ENCODE measurements at regions not wholly inside any gene's neighbourhood (a gene's known extent, or its start where the extent isn't known, plus 50 kb on each side); places are given as distances from the start of the nearest gene placed in this dataset.
"Not testable (repeated sequence)": the region's sequence is repeated elsewhere in the genome, so short reads cannot be mapped to it uniquely, and the experiment has no call there.

DNA sequence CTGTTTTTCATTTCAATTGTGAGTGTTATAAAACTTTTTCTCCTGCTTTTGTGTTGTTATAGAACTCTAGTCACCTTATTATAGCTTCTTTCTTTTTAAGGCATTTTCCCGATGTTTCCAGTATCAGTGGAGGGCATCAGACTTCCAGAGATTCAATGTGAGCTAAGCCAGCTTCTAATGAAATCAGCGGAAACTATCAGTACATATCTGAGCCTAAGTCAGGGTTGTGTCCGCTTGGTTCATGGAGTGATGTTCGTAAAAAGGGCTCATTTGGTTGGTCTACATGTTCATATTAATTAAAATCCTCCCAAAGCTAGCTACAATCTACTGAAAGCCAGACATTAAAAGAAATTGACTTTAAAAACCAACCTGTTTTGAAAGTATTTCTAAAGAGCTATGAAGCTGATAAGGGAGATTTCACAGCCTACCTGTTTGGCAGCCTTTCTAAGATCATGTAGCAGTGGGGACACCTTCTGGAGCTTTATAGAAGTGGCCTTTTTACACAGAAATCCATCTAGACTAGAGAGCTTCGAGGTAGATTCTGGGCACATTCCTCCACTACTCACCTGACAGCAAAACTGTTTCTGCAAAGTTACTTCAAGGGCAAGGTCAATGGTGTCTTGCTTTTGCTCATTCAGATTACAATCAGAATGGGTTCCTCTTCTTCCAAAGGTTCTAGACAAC is 227.1 kb upstream of the NBPF12 start:
- not testable (repeated sequence) for H3K27ac Mint-ChIP-seq; H3K4me1 ChIP-seq (ENCODE audit: control insufficient read depth, insufficient read depth, low read length); H3K27me3 ChIP-seq (ENCODE audit: control insufficient read depth, insufficient read depth, low read length, poor library complexity, severe bottlenecking); H3K9ac ChIP-seq (ENCODE audit: extremely low read depth, low read length, poor library complexity, severe bottlenecking); H3K27me3 Mint-ChIP-seq (ENCODE audit: insufficient read depth); H3K9me3 ChIP-seq (ENCODE audit: control insufficient read depth, low read length); H3K4me3 Mint-ChIP-seq; H3K9me3 Mint-ChIP-seq; H3K36me3 Mint-ChIP-seq (ENCODE audit: low read depth); H3K36me3 ChIP-seq (ENCODE audit: control insufficient read depth, insufficient read depth, low read length); H3K4me3 ChIP-seq (ENCODE audit: low read length); H3K4me1 Mint-ChIP-seq; H3K27ac ChIP-seq (ENCODE audit: low read depth, low read length)
- TF ChIP-seq, protein P1, sequence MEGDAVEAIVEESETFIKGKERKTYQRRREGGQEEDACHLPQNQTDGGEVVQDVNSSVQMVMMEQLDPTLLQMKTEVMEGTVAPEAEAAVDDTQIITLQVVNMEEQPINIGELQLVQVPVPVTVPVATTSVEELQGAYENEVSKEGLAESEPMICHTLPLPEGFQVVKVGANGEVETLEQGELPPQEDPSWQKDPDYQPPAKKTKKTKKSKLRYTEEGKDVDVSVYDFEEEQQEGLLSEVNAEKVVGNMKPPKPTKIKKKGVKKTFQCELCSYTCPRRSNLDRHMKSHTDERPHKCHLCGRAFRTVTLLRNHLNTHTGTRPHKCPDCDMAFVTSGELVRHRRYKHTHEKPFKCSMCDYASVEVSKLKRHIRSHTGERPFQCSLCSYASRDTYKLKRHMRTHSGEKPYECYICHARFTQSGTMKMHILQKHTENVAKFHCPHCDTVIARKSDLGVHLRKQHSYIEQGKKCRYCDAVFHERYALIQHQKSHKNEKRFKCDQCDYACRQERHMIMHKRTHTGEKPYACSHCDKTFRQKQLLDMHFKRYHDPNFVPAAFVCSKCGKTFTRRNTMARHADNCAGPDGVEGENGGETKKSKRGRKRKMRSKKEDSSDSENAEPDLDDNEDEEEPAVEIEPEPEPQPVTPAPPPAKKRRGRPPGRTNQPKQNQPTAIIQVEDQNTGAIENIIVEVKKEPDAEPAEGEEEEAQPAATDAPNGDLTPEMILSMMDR (conservative IDR thresholded peaks at IDR 0.05), result peak; percentile 67
- WGBS, 2 experiments (ENCODE audit: insufficient coverage in 1 of 2, insufficient read length in 1 of 2), result 80% methylated on average over 3 of the region's 5 CpGs; no CpG with 5 or more reads in 1 of the 2 experiments
- DNase-seq, result peak; percentile 45

DNA sequence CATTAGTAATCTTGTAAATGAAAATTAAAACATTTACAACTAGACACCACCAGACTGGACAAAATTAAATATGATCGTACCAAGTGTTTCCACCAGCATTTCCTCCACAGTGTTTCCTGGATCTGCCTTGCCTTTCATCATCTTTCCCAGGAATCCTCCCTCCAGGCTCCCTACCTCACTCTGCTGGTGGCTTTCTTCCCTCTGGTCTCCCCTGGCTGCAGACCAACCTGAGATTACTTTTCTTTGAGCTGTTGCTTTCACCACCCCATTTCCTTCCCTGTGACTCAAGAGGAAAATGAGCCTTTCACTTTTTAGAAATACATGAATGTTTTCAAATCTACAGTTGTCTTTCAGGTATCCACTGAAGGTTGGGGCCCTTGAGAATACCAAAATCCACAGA is 228.8 kb upstream of the NBPF12 start:
- WGBS, 2 experiments (ENCODE audit: insufficient coverage in 1 of 2, insufficient read length in 1 of 2), result no CpG with 5 or more reads among the region's 1 CpG
- H3K4me1 Mint-ChIP-seq; H3K9me3 Mint-ChIP-seq; H3K4me3 Mint-ChIP-seq; H3K27ac ChIP-seq (ENCODE audit: low read depth, low read length); H3K36me3 Mint-ChIP-seq (ENCODE audit: low read depth); H3K27ac Mint-ChIP-seq; H3K4me1 ChIP-seq (ENCODE audit: control insufficient read depth, insufficient read depth, low read length); H3K9me3 ChIP-seq (ENCODE audit: control insufficient read depth, low read length); H3K27me3 ChIP-seq (ENCODE audit: control insufficient read depth, insufficient read depth, low read length, poor library complexity, severe bottlenecking); H3K9ac ChIP-seq (ENCODE audit: extremely low read depth, low read length, poor library complexity, severe bottlenecking); H3K36me3 ChIP-seq (ENCODE audit: control insufficient read depth, insufficient read depth, low read length); H3K4me3 ChIP-seq (ENCODE audit: low read length); H3K27me3 Mint-ChIP-seq (ENCODE audit: insufficient read depth); DNase-seq: not testable (repeated sequence)

GRCh38 chr1:146704162-146704724 is 233.9 kb upstream of the NBPF12 start:
- not testable (repeated sequence) for H3K9me3 ChIP-seq (ENCODE audit: control insufficient read depth, low read length); DNase-seq; H3K9ac ChIP-seq (ENCODE audit: extremely low read depth, low read length, poor library complexity, severe bottlenecking); H3K27me3 ChIP-seq (ENCODE audit: control insufficient read depth, insufficient read depth, low read length, poor library complexity, severe bottlenecking); H3K36me3 Mint-ChIP-seq (ENCODE audit: low read depth); H3K27me3 Mint-ChIP-seq (ENCODE audit: insufficient read depth); H3K4me1 ChIP-seq (ENCODE audit: control insufficient read depth, insufficient read depth, low read length); H3K4me3 ChIP-seq (ENCODE audit: low read length); H3K9me3 Mint-ChIP-seq; H3K27ac Mint-ChIP-seq; H3K27ac ChIP-seq (ENCODE audit: low read depth, low read length); H3K4me1 Mint-ChIP-seq; H3K36me3 ChIP-seq (ENCODE audit: control insufficient read depth, insufficient read depth, low read length); H3K4me3 Mint-ChIP-seq
- 100% methylated on average over 1 of the region's 2 CpGs; no CpG with 5 or more reads in 1 of the 2 experiments for WGBS, 2 experiments (ENCODE audit: insufficient coverage in 1 of 2, insufficient read length in 1 of 2)
- TF ChIP-seq, protein P1 (conservative IDR thresholded peaks at IDR 0.05), result peak; percentile 63

DNA sequence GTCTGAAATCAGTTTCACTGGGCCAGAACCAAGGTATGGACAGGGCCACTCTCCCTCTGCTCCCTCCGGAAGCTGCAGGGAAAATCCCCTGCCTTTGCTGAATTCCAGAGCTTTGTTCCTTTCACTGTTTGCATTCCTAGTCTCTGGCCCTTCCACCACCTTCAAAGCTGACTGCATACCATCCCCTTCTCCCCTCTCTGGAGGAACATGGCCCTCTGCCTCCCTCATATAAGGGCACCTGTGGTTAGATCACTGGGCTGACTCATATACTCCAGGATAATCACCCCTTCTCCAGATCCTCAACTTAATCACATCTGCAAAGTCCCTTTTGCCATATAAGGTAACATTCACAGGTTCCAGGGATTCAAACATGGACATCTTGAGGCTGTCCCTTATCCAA is 236.8 kb upstream of the NBPF12 start:
- not testable (repeated sequence) for H3K4me3 ChIP-seq (ENCODE audit: low read length); H3K36me3 ChIP-seq (ENCODE audit: control insufficient read depth, insufficient read depth, low read length); H3K36me3 Mint-ChIP-seq (ENCODE audit: low read depth); H3K27ac ChIP-seq (ENCODE audit: low read depth, low read length); H3K27me3 ChIP-seq (ENCODE audit: control insufficient read depth, insufficient read depth, low read length, poor library complexity, severe bottlenecking); H3K4me1 ChIP-seq (ENCODE audit: control insufficient read depth, insufficient read depth, low read length); H3K9ac ChIP-seq (ENCODE audit: extremely low read depth, low read length, poor library complexity, severe bottlenecking); H3K27me3 Mint-ChIP-seq (ENCODE audit: insufficient read depth); H3K9me3 ChIP-seq (ENCODE audit: control insufficient read depth, low read length); H3K4me3 Mint-ChIP-seq; H3K27ac Mint-ChIP-seq; H3K4me1 Mint-ChIP-seq; H3K9me3 Mint-ChIP-seq
- peak; percentile 49 for DNase-seq
- no CpG with 5 or more reads among the region's 1 CpG for WGBS, 2 experiments (ENCODE audit: insufficient coverage in 1 of 2, insufficient read length in 1 of 2)

DNA sequence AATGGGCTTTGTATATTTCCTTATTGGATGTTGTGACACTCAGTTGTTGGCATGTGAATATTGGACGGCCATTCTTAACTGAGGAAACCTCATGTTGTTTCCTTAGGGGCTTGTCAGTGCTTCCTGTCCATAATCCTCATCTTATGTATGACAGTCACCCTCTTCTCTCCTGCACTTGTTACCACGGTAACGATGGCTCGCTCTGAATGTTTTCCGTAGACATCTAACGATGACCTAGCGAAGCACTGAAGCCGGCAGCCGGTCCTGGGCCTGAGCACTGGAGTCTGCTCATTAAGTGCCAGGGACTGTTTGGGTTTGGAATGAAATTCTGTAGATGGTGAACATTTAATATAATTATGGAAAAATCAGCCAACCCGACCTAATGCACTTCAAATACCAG is 242.7 kb upstream of the NBPF12 start:
- H3K9ac ChIP-seq (ENCODE audit: extremely low read depth, low read length, poor library complexity, severe bottlenecking); H3K27me3 Mint-ChIP-seq (ENCODE audit: insufficient read depth); H3K27ac Mint-ChIP-seq; DNase-seq; H3K36me3 Mint-ChIP-seq (ENCODE audit: low read depth); H3K9me3 Mint-ChIP-seq; H3K9me3 ChIP-seq (ENCODE audit: control insufficient read depth, low read length); H3K27ac ChIP-seq (ENCODE audit: low read depth, low read length); H3K4me3 Mint-ChIP-seq; H3K27me3 ChIP-seq (ENCODE audit: control insufficient read depth, insufficient read depth, low read length, poor library complexity, severe bottlenecking); H3K4me1 Mint-ChIP-seq; H3K4me3 ChIP-seq (ENCODE audit: low read length); H3K4me1 ChIP-seq (ENCODE audit: control insufficient read depth, insufficient read depth, low read length); H3K36me3 ChIP-seq (ENCODE audit: control insufficient read depth, insufficient read depth, low read length): not testable (repeated sequence)
- 88% methylated on average over 1 of the region's 10 CpGs; no CpG with 5 or more reads in 1 of the 2 experiments for WGBS, 2 experiments (ENCODE audit: insufficient coverage in 1 of 2, insufficient read length in 1 of 2)

GRCh38 chr1:146691798-146692197 is 246.3 kb upstream of the NBPF12 start:
- H3K27me3 ChIP-seq (ENCODE audit: control insufficient read depth, insufficient read depth, low read length, poor library complexity, severe bottlenecking); H3K27ac ChIP-seq (ENCODE audit: low read depth, low read length); H3K27ac Mint-ChIP-seq; H3K27me3 Mint-ChIP-seq (ENCODE audit: insufficient read depth); H3K4me1 Mint-ChIP-seq; H3K36me3 Mint-ChIP-seq (ENCODE audit: low read depth); H3K9me3 Mint-ChIP-seq; H3K9ac ChIP-seq (ENCODE audit: extremely low read depth, low read length, poor library complexity, severe bottlenecking); H3K9me3 ChIP-seq (ENCODE audit: control insufficient read depth, low read length); H3K4me3 Mint-ChIP-seq; H3K36me3 ChIP-seq (ENCODE audit: control insufficient read depth, insufficient read depth, low read length); H3K4me1 ChIP-seq (ENCODE audit: control insufficient read depth, insufficient read depth, low read length); DNase-seq; H3K4me3 ChIP-seq (ENCODE audit: low read length): not testable (repeated sequence)
- no CpG with 5 or more reads among the region's 3 CpGs for WGBS, 2 experiments (ENCODE audit: insufficient coverage in 1 of 2, insufficient read length in 1 of 2)
